Caco-2 (cell line): ENCODE measurements at regions not wholly inside any gene's neighbourhood (a gene's known extent, or its start where the extent isn't known, plus 50 kb on each side); places are given as distances from the start of the nearest gene placed in this dataset.

ENCODE experiments used
- BruUV-seq: library from RNA; stranded (reverse); fragments of 400-500 nt; replicated peaks from 2 replicates; lab custom pipeline; 2021; lab: Mats Ljungman, UMichigan
- CTCF ChIA-PET: fragments of 300-600 bp; sonication (Branson Sonifier 250); formaldehyde crosslinking; loops from one replicate; lab custom pipeline; 2022; ENCODE audit warnings: antibody characterized with exemption; lab: Charles Lee
- POLR2A ChIA-PET: fragments of 300-600 bp; sonication (Branson Sonifier 250); formaldehyde crosslinking; loops from one replicate; lab custom pipeline; 2022; ENCODE audit warnings: antibody characterized with exemption; lab: Charles Lee
- DNase-seq, 2 experiments: peaks; one replicate each; pipeline versions ENCODE4 v3.0.0 to v3.0.0-alpha.2; 2020 to 2022
- H3K27me3 ChIP-seq: replicated peaks from 2 replicates; pipeline ENCODE4 v1.6.0; 2011; ENCODE audit warnings: low read length; ENCODE audit not compliant: control insufficient read depth, insufficient read depth
- H3K36me3 ChIP-seq: 2 replicates; pipeline ENCODE4 v1.5.1; 2011; ENCODE audit warnings: low read length; ENCODE audit not compliant: control insufficient read depth, insufficient read depth
- H3K4me1 ChIP-seq: fragments of 250-450 bp; sonication (Bioruptor Pico); 2 replicates; pipeline ENCODE4 v1.5.1; 2020; ENCODE audit warnings: mild to moderate bottlenecking
- H3K4me3 ChIP-seq: 2 replicates; pipeline ENCODE4 v1.5.1; 2011; ENCODE audit warnings: low read depth, mild to moderate bottlenecking, control low read depth, low read length
- H3K9me3 ChIP-seq: fragments of 250-450 bp; sonication (Bioruptor Pico); 2 replicates; pipeline ENCODE4 v1.5.1; 2020; ENCODE audit warnings: mild to moderate bottlenecking, moderate library complexity
- H3K27ac Mint-ChIP-seq: one replicate; pipeline ENCODE4 v1.8.0; 2022; ENCODE audit warnings: mixed read lengths; ENCODE audit not compliant: unreplicated experiment
- H3K27me3 Mint-ChIP-seq: one replicate; pipeline ENCODE4 v1.8.0; 2022; ENCODE audit warnings: mixed read lengths; ENCODE audit not compliant: insufficient read depth, unreplicated experiment
- H3K36me3 Mint-ChIP-seq: one replicate; pipeline ENCODE4 v1.8.0; 2022; ENCODE audit warnings: mild to moderate bottlenecking, mixed read lengths; ENCODE audit not compliant: insufficient read depth, unreplicated experiment
- H3K4me1 Mint-ChIP-seq: one replicate; pipeline ENCODE4 v1.8.0; 2022; ENCODE audit warnings: low read depth, mixed read lengths; ENCODE audit not compliant: unreplicated experiment
- H3K4me3 Mint-ChIP-seq: one replicate; pipeline ENCODE4 v1.8.0; 2022; ENCODE audit warnings: mild to moderate bottlenecking, moderate library complexity, mixed read lengths; ENCODE audit not compliant: unreplicated experiment
- H3K9me3 Mint-ChIP-seq: one replicate; pipeline ENCODE4 v1.8.0; 2022; ENCODE audit warnings: mixed read lengths; ENCODE audit not compliant: unreplicated experiment
- intact Hi-C: fragments of 100-400 bp; cut with micrococcal nuclease; formaldehyde crosslinking; loops from one replicate; pipeline ENCODE4 v1.10.0; 2022; ENCODE audit not compliant: unreplicated experiment
- TF ChIP-seq, protein P1 (sequence below), 2 experiments: fragments of 200-600 bp in 1 of 2; IDR thresholded peaks; 1 replicate in 1 of 2; 2 replicates in 1 of 2; pipeline versions ENCODE4 v1.5.1 to v1.8.0; 2011 to 2022; ENCODE audit warnings: antibody characterized with exemption in 1 of 2, control low read depth in 1 of 2, inconsistent platforms in 1 of 2, low read depth in 1 of 2, low read length in 1 of 2, mild to moderate bottlenecking in 1 of 2, moderate library complexity in 1 of 2; ENCODE audit not compliant: insufficient read depth in 1 of 2, severe bottlenecking in 1 of 2, unreplicated experiment in 1 of 2

DNA sequence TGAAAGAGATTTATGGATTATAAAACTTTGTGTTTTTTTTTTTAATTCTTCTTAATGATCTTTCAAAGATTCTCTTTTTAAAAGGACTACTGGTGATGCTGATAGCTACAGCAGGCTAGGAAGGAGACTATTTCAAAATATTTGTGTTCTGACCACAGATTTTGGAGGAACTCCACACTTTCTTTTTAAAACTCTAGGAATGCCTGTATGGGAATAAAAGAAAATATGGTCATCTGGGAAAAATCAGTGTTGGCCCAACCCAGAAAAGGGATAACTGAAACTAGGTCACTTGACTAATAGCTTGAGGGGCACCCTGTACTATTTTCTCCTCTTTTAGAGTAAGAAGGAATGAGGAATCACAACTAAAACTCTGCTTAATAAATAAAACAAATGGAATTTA, 97.6 kb upstream of the ADAMTS19 start:
- no peaks in the 10 kb centered on the region for H3K36me3 Mint-ChIP-seq
- no peaks in the 10 kb centered on the region for H3K36me3 ChIP-seq
- TF ChIP-seq, protein P1, sequence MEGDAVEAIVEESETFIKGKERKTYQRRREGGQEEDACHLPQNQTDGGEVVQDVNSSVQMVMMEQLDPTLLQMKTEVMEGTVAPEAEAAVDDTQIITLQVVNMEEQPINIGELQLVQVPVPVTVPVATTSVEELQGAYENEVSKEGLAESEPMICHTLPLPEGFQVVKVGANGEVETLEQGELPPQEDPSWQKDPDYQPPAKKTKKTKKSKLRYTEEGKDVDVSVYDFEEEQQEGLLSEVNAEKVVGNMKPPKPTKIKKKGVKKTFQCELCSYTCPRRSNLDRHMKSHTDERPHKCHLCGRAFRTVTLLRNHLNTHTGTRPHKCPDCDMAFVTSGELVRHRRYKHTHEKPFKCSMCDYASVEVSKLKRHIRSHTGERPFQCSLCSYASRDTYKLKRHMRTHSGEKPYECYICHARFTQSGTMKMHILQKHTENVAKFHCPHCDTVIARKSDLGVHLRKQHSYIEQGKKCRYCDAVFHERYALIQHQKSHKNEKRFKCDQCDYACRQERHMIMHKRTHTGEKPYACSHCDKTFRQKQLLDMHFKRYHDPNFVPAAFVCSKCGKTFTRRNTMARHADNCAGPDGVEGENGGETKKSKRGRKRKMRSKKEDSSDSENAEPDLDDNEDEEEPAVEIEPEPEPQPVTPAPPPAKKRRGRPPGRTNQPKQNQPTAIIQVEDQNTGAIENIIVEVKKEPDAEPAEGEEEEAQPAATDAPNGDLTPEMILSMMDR (IDR thresholded peaks at IDR 0.05; ENCODE audit: insufficient read depth in 1 of 2, low read depth in 1 of 2, low read length in 1 of 2, severe bottlenecking in 1 of 2, unreplicated experiment in 1 of 2) = no peak
- no TSS peak for BruUV-seq
- H3K27me3 ChIP-seq = no peaks in the 10 kb centered on the region
- no peak overlapping the region for H3K4me3 Mint-ChIP-seq
- no peaks in the 10 kb centered on the region for H3K9me3 Mint-ChIP-seq
- H3K4me1 Mint-ChIP-seq = no peaks in the 10 kb centered on the region
- ChIA-PET CTCF (no interaction called here), POLR2A (no interaction called here)
- H3K4me3 ChIP-seq = no peak overlapping the region
- intact Hi-C loops = loop anchor here (10.0 kb wide), 1 partner anchor 102 kb away; the partner anchor contains the start of gene ADAMTS19
- no peak overlapping the region for H3K27ac Mint-ChIP-seq
- H3K27me3 Mint-ChIP-seq = no peaks in the 10 kb centered on the region
- no peaks in the 10 kb centered on the region for H3K4me1 ChIP-seq
- DNase-seq = no peak
- H3K9me3 ChIP-seq = peaks cover 6% of the 10 kb centered on the region; the same call in 1 of the 2 replicates

DNA sequence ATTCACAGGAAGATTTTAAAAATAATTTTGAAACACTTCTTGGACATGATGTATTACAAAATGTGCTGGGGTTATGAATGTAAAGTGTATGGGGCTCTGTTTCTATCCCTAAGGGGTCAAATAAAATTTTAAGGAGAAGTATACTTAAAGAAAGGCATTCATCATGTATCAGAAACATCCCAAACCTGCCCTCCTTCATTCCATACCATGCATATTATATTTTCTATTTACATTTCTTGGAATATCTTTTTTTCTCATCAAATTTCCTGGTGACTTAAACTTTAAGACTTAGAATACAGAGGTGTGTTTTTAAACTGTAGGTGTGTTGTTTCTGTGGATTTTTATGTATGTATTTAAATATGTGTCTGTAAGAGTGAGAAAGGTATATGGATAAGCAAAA, 96.1 kb upstream of the ADAMTS19 start:
- intact Hi-C loops = loop anchor here (10.0 kb wide), 1 partner anchor 101 kb away; the partner anchor contains the start of gene ADAMTS19
- TF ChIP-seq, protein P1 (IDR thresholded peaks at IDR 0.05; ENCODE audit: insufficient read depth in 1 of 2, low read depth in 1 of 2, low read length in 1 of 2, severe bottlenecking in 1 of 2, unreplicated experiment in 1 of 2) = no peak
- Mint-ChIP-seq H3K36me3 (no peaks in the 10 kb centered on the region), H3K9me3 (no peaks in the 10 kb centered on the region), H3K4me1 (no peaks in the 10 kb centered on the region), H3K4me3 (no peak overlapping the region), H3K27ac (no peak overlapping the region), H3K27me3 (no peaks in the 10 kb centered on the region)
- ChIA-PET POLR2A (no interaction called here), CTCF (no interaction called here)
- no TSS peak for BruUV-seq
- H3K36me3 ChIP-seq = no peaks in the 10 kb centered on the region
- peaks cover 6% of the 10 kb centered on the region; the same call in 1 of the 2 replicates for H3K9me3 ChIP-seq
- DNase-seq = no peak
- no peaks in the 10 kb centered on the region for H3K27me3 ChIP-seq
- no peaks in the 10 kb centered on the region for H3K4me1 ChIP-seq
- H3K4me3 ChIP-seq = no peak overlapping the region

DNA sequence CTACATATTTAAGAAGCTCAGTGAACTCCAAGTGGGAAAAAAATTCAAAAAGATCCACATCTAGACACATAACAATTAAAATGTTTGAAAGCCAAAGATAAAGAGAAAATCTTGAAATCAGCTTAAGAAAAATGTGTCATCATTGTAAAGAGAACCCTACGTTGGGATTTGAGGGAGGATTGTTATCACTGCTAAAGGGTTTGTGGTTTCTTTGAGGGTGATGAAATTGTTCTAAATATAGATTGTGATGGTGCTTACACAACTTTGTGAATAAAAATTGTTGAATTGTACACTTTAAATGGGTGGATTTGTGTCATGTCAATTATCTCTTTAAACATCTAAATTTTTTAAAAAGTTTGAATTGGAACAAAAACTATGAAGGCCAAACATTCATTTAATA, 92.2 kb upstream of the ADAMTS19 start:
- Mint-ChIP-seq H3K27me3 (no peaks in the 10 kb centered on the region), H3K4me3 (no peak overlapping the region), H3K4me1 (peaks cover 7% of the 10 kb centered on the region), H3K9me3 (no peaks in the 10 kb centered on the region), H3K27ac (no peak overlapping the region), H3K36me3 (no peaks in the 10 kb centered on the region)
- BruUV-seq = no TSS peak
- Histone ChIP-seq H3K27me3 (no peaks in the 10 kb centered on the region), H3K9me3 (peaks cover 6% of the 10 kb centered on the region; the same call in 1 of the 2 replicates), H3K36me3 (no peaks in the 10 kb centered on the region), H3K4me1 (no peaks in the 10 kb centered on the region), H3K4me3 (no peak overlapping the region)
- ChIA-PET CTCF (no interaction called here), POLR2A (no interaction called here)
- intact Hi-C loops = loop anchor here (10.0 kb wide), 1 partner anchor 97 kb away; the partner anchor contains the start of gene ADAMTS19
- TF ChIP-seq, protein P1 (IDR thresholded peaks at IDR 0.05; ENCODE audit: insufficient read depth in 1 of 2, low read depth in 1 of 2, low read length in 1 of 2, severe bottlenecking in 1 of 2, unreplicated experiment in 1 of 2) = no peak
- DNase-seq = no peak
